ENCODE measurements at regions not wholly inside any gene's neighbourhood (a gene's known extent, or its start where the extent isn't known, plus 50 kb on each side); places are given as distances from the start of the nearest gene placed in this dataset.
"Not testable (repeated sequence)": the region's sequence is repeated elsewhere in the genome, so short reads cannot be mapped to it uniquely, and the experiment has no call there.

DNA sequence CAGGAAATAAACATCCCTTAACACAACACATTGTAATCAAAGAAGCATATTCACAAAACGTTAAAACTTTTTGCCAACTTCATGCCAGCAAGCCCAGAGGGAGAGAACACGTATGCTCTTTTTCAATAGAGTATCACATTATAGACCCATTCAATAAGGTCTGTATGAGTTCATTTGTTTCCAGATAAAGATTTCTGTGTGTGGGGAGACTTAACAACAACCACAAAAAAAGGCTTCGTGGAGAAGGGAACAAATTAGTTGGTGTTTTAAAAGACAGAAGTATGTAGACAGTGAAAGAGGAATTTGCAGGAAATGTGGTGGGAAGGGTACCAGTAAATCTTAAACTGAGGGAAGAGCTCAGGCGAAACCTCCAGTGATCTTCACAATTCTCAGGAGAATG is 103.4 kb downstream of the SPDYE17 start:
- in situ Hi-C loops (cut with HindIII; ENCODE audit: low pct_ligation_motif_present, low pct_unique_long_range_greater_than_20kb, low sequenced_read_pairs); DNase-seq: not testable (repeated sequence)

DNA sequence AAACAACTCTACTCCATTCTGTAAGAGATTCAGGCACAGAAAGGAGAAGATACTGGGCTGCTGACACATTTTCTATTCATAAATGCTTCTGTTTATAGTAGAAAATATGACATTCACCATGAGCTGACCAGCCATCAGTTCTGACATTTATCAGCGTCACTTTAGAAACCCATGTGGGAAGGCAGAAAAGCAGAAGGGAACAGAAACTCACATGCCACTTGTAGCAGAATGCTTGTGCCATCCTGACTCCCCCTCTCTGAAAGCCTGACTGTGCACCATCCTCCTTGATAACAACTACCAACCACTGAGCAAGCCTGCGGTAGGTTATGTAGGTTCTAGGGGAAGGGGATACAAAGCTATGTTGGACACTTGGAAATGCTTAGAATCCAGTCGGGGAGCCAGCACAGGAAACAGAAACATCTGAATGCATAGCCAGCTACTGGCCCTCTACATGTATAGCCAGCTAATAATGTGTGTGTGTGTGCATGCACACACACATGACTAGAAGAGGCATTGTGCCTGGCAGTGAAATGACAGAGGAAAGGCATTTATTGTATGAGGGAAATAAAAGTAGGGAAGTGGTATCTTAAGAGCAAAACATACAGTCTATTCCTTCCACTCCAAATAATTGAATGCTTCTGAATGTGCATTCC is 104.3 kb downstream of the SPDYE17 start:
- DNase-seq; in situ Hi-C loops (cut with HindIII; ENCODE audit: low pct_ligation_motif_present, low pct_unique_long_range_greater_than_20kb, low sequenced_read_pairs): not testable (repeated sequence)

DNA sequence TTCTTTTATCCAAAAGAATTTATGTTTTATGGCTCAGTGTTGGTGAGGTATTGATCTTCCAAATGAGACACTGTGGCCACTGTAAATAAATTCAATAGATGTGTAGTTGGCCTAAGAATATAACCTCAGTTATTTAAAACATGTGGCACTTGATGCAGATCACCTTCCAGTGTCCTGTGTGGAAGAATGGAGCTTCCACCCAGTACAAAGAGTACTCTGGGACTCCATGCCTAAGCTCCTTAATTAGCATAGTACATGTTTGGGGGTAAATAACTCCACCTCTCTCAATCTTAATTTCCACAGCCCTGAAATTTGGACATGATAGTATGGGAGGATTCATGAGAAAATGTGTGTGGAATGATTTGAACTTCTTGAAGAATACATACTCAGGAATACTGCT is 105.7 kb downstream of the SPDYE17 start:
- in situ Hi-C loops (cut with HindIII; ENCODE audit: low pct_ligation_motif_present, low pct_unique_long_range_greater_than_20kb, low sequenced_read_pairs); DNase-seq: not testable (repeated sequence)

DNA sequence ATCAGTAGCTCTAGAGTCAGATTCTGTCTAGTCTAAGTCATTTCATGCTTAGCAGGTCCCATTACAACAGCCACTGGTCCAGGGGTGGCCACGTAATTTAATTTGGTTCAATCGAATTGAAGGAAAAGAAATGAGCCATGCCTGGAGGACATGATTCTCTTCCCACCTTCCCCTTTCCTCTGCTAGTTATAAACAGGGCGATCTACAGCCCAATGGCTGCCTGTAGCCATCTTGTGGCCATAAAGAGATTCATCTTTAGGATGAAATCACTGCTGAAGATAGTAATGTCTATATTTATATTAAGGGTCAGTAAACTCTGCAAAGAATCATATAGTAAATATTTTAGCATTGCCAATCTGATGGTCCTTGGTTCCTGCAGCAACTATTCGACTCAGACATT is 107.4 kb downstream of the SPDYE17 start:
- in situ Hi-C loops (cut with HindIII; ENCODE audit: low pct_ligation_motif_present, low pct_unique_long_range_greater_than_20kb, low sequenced_read_pairs); DNase-seq: not testable (repeated sequence)

DNA sequence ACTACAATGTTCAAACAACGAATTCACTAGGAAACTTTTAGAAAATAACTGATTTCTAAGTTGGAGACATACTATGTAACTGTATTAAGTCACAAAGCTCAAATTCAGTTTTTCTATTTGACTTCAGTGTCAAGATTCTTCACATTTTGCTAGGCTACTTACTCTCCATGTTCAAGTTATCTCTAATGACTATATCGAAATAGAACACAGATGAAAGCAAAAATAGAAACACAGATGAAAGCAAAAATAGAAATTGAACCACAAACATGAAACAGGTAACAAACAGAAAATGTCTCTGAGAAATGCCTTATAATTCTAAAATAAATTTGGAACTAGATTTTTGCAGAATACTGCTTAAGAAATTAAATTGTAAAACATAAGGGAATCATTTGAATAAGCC is 113.5 kb downstream of the SPDYE17 start:
- in situ Hi-C loops (cut with HindIII; ENCODE audit: low pct_ligation_motif_present, low pct_unique_long_range_greater_than_20kb, low sequenced_read_pairs); DNase-seq: not testable (repeated sequence)

DNA sequence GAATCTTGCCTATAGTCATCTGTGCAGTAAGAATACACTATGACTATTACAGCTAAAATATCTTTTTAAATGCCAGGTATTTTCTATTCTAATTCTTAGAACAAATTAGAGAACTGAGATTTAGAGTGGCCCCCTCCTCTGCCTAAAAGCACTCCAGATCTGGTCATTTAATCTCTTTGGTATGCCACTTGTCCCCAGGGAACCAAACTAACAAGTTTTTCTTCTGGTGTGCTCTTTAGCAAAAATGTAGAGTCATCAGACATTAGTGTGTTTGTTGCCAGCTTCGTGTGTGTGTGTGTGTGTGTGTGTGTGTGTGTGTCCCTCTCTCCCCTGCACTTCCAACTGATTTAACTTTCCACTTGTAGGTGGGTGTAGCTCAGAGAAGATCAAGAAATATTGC is 117.8 kb downstream of the SPDYE17 start:
- in situ Hi-C loops (cut with HindIII; ENCODE audit: low pct_ligation_motif_present, low pct_unique_long_range_greater_than_20kb, low sequenced_read_pairs); DNase-seq: not testable (repeated sequence)

DNA sequence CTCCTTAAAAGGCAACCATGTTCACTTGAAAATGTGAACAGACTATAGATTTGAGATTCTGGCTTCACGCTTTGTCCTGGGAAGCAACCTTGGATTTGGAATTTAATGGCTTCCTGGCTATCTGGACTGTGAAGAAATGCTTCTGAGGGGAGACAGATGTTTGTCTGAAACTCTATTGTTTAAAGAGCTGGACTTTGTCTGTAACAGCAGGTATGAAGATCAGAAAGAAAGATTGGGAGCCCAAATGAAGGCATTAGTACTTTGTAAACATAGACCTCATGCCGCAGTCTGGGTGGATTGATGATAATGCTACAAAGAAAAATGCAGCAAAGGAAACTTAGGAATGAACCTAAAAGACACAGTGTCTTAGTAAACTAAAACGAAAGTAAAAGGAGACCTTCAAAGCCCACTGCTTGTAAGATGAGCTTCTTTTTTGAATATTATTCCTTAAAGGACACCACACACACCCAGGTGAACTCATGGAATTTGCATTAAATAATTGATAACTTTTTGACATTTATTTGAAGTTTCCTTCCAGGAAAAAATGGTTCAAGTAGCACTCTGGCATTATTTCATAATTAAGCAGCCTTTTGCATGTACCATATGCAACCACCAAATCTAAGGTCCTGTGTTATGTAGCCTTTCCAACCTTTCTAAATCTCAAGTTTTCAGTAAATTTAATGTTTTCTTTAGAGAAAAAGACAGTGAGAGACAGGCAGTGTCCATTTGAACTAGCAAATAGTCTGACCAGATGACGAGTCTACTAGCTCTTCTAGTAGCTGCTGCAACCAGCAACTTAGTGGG is 119.9 kb downstream of the SPDYE17 start:
- DNase-seq; in situ Hi-C loops (cut with HindIII; ENCODE audit: low pct_ligation_motif_present, low pct_unique_long_range_greater_than_20kb, low sequenced_read_pairs): not testable (repeated sequence)

DNA sequence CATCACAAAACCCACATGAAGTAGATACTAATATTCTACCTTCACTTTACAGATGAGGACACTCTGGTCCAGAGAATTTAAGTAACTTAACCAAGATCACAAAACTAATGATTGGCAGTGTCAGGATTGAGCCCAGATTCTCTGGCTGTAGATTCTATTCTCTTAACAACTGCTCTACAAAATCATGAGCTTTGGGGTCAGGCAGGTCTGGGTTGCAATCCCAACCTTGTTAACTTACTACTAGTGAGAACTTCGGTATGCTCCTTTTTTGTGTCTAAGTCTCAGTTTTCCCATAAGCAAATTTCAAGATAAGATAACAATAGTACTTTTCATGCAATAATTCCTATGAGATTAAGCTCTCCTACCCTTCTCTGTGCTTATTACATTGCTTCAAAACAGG is 127.5 kb downstream of the SPDYE17 start:
- DNase-seq; in situ Hi-C loops (cut with HindIII; ENCODE audit: low pct_ligation_motif_present, low pct_unique_long_range_greater_than_20kb, low sequenced_read_pairs): not testable (repeated sequence)

DNA sequence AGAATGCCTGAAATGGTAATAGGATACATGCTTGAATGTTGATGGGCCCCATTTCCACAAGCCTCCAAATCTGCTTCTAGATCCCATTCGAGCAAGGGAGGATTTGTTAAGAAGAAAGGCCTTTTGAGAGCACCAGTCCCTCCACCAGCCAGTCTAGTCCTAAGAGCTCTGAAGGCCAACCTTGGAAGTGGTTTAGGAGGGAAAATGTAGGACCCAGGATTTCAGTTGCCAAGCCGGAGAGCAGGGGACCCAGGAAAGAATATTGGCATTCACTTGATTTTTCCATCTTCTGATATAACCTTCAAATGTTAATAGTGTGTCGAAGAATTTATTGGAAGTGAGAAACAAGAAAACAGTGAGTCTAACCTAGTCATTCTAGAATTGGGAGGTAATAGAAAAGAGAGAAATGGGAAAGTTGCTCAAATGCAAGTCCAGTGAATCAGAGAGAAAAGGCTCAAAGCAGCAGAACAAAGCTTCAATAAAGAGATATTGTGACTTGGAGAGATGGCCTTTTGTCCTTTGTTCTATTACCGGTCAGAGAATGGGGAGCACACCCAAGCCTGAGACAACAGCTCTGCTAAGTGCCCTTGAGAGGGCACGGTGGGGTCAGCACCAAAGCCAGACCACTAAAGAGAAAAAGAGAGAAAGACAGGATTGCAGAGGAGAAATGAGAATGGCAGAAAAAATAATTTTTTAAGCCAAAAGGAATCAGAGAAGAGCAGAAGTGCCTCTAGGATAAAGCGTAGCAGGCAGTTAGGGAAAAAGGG is 130.0 kb downstream of the SPDYE17 start:
- DNase-seq; in situ Hi-C loops (cut with HindIII; ENCODE audit: low pct_ligation_motif_present, low pct_unique_long_range_greater_than_20kb, low sequenced_read_pairs): not testable (repeated sequence)

DNA sequence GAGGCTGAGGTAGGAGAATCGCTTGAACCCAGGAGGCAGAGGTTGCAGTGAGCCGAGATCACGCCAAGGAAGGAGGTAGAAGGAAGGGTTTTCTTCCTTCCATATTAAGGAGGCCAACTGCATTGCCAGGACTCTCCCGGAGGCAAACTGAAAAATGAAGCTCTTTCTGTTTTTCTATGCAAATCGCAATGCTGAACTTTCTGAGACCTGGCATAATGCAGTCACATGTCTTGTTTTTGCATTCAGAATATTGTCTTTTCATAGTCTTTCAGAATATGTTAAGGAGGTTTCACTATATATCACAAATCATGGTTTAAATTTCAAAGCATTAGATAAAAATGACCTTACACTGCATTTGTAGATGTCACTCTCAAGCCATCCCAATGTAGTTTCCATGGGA is 133.4 kb downstream of the SPDYE17 start:
- in situ Hi-C loops (cut with HindIII; ENCODE audit: low pct_ligation_motif_present, low pct_unique_long_range_greater_than_20kb, low sequenced_read_pairs); DNase-seq: not testable (repeated sequence)

DNA sequence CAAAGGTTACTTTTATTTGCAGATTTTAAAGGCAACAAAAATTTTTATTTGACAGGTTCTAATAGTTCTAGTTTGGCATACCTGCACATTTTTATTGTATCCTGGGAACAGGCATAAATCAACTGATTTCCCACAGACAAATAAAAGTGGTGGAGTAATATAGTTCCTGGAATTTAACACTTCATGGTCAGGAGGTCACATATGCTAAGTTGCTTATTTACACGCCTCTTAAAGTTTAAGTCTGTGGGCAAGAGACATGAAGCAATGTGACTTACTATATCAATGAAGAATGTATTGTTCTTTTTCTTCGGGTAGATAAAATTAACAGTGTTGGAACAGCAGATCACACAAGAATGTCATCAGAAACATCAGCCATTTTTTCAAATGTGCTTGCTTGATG is 135.2 kb downstream of the SPDYE17 start:
- in situ Hi-C loops (cut with HindIII; ENCODE audit: low pct_ligation_motif_present, low pct_unique_long_range_greater_than_20kb, low sequenced_read_pairs); DNase-seq: not testable (repeated sequence)

DNA sequence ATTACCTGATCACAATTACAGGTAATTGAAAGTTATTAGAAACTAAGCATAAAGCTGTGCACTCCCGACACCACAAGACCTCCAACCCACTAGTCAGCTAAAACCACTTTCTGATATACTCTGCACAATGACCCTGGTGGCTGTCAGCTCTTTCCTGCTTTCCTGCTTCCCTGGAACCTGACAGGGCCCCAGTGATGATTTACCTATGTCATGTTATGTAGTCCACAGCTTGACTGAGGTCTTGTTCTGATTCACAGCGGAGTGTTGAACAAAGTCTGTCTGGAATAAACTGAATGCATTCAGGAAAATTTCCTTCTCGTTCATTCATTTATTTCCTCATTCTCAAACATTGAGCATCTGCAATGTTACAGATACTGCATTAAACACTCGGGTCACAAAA is 136.5 kb downstream of the SPDYE17 start:
- DNase-seq; in situ Hi-C loops (cut with HindIII; ENCODE audit: low pct_ligation_motif_present, low pct_unique_long_range_greater_than_20kb, low sequenced_read_pairs): not testable (repeated sequence)

DNA sequence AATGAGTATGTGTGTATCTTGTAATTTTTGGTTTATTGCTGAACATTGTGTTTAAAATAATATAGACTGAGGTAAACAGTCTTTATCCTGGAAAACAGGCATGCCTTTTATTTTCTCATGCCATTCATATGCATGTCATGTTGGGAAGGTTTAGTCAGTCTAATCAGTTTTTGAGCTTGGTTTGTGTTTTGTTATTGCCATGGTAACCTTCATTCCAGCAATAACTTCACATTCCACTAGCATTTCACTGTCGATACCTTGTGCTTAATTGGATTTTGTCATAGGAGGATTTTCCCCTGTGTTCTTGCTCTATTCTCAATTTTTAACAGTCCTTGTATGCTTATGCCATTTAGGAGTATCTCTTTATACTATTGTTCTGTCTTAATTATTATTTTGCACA is 140.4 kb downstream of the SPDYE17 start:
- in situ Hi-C loops (cut with HindIII; ENCODE audit: low pct_ligation_motif_present, low pct_unique_long_range_greater_than_20kb, low sequenced_read_pairs), result not testable (repeated sequence)

DNA sequence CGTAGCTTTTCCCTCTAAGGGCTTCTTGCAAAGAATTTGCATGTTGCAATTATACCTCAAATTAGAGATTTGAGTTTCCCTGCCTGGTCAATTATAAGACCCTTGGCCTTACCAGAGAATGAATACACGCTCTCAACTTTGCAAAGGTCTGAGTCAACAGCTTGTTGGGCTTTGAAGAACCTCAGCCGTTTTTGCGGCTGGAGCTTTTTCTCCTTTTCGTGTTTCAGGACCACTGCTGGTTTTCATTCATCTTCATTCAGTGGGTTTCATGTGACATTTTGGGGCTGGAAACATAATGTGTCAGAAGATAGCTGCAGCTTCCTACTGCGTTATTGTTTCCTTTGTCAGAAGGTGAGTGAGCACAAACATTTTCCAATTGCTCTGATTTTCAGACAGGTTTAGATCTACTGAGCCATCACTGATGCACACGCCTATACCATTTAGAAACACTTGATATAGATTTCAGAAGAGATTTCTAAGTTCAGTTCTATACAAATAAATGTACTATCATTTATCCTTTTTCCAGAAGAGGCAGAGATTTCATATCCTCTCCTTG is 152.3 kb downstream of the SPDYE17 start:
- in situ Hi-C loops (cut with HindIII; ENCODE audit: low pct_ligation_motif_present, low pct_unique_long_range_greater_than_20kb, low sequenced_read_pairs); DNase-seq: not testable (repeated sequence)

More for the DNA sequence above, 140.4 kb downstream of the SPDYE17 start:
- DNase-seq, result peak; percentile 4

DNA sequence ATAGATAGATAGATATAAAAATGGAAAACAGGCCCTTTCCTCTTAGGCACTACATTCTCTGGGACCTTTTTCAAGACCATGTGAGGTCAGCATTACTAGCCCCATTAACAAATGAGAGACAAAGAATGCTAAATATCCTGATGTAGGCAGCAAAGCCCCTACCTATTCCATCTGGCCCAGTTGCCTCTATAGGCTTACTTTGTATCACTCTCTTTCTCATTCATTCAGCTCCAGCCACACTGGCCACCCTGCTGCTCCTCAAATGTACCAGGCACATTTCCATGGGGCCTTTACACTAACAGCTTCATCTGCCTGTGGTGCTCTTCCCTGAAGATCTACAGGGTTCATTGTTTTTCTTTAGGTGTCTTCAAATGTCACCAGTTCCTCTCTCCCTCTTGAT is 156.4 kb downstream of the SPDYE17 start:
- DNase-seq; in situ Hi-C loops (cut with HindIII; ENCODE audit: low pct_ligation_motif_present, low pct_unique_long_range_greater_than_20kb, low sequenced_read_pairs): not testable (repeated sequence)

DNA sequence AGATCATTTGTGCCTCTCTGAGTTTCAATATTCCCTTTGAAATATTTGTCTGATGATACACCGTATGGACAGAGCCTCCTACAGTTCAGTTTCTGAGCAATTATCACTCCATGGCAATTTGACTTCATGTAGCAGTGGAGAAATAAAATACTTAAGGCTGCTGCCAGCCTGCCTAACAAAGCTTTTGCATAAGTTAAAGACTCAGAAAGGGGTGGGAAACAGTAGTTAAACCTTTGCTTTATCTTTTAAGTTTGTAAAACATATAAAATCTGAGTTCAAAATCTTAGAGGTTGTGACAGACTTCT is 161.7 kb downstream of the SPDYE17 start:
- DNase-seq; in situ Hi-C loops (cut with HindIII; ENCODE audit: low pct_ligation_motif_present, low pct_unique_long_range_greater_than_20kb, low sequenced_read_pairs): not testable (repeated sequence)

DNA sequence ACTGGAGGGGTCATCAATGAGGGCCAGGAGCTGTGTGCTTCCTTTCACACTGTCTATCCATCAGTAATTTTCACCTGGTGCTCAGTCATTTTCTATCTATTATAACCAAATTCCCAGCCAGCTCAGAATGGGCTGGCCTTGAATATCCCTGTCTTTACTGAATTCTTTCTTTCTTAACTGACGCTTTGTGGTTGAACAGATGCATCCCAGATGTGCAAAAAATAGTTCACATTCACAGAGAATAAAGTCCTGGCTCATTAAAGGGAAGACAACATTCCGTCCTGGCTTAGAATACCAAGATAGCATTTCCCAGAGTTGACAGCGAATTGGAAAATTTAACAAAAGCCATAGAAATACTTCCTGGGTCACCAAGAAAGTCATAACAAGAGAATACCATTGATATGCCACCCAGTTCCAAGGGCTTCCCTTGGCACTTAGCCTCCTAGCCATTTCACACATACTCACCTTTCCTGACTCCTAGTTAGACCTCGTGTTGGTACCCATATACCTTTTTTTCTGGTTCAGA is 164.7 kb downstream of the SPDYE17 start:
- DNase-seq; in situ Hi-C loops (cut with HindIII; ENCODE audit: low pct_ligation_motif_present, low pct_unique_long_range_greater_than_20kb, low sequenced_read_pairs): not testable (repeated sequence)

DNA sequence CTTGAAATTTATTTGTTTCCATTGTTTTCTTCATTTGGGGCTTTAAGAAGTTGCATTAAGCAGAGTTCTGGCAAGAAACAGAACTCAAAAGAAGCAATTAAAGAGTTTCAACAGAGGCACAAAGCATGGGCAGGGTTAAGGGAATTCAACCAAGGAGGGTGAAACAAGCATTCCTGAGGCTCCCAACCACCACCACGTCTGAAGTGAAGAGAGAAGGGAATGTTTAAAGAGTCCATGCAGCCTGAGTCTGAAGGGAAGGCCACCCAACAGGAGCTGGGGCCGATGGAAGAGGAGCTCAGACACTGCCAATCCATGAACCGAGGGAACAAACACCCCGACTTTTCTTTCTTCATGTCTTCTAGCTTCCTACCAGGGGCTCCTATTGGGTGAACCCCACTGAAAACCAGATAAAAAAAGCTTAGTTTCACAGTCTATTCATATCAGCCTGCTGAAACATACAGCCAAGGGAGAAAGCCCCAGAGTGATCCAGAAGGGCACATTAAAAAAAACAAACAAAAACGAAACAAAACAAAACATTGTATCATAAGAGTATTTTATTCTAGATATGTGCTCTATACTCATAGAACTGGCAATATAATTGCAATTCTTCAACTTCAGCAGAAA is 168.9 kb downstream of the SPDYE17 start:
- DNase-seq; in situ Hi-C loops (cut with HindIII; ENCODE audit: low pct_ligation_motif_present, low pct_unique_long_range_greater_than_20kb, low sequenced_read_pairs): not testable (repeated sequence)

All from ACHN (cell line).